HepG2 (cell line): ENCODE measurements at regions not wholly inside any gene's neighbourhood (a gene's known extent, or its start where the extent isn't known, plus 50 kb on each side); places are given as distances from the start of the nearest gene placed in this dataset.

Source experiments
- ATAC-seq: fragments of 200-7000 bp; cut with Tn5 transposase; 3 replicates; pipeline ENCODE4 v1.9.1; 2020; ENCODE audit warnings: mild to moderate bottlenecking, moderate library complexity
- BruUV-seq: library from RNA; stranded (reverse); fragments of 400-500 nt; replicated peaks from 2 replicates; lab custom pipeline; 2021; lab: Mats Ljungman, UMichigan
- CTCF ChIA-PET: fragments of 300-600 bp; formaldehyde crosslinking; extraction: SDS; loops from one replicate; lab custom pipeline; 2021; ENCODE audit warnings: low total read pairs, inconsistent platforms, low intra/inter-chr PET ratio; lab: Yijun Ruan, JAX
- POLR2A ChIA-PET: fragments of 350-600 bp; sonication (Branson Sonifier 250); formaldehyde crosslinking; loops from one replicate; lab custom pipeline; 2020; ENCODE audit warnings: antibody characterized with exemption, inconsistent platforms; lab: Yijun Ruan, JAX
- DNase-seq: peaks from one replicate; pipeline ENCODE4 v3.0.0-alpha.2; 2015; ENCODE audit warnings: low spot score
- FAIRE-seq: peaks from 3 replicates; lab custom pipeline; 2011; peaks lifted over from hg19 to GRCh38; lab: Jason Lieb, UNC
- H2AFZ ChIP-seq: one replicate; pipeline ENCODE4 v1.6.1; 2011; ENCODE audit warnings: low read length, inconsistent platforms
- H3K27ac ChIP-seq: fragments of 300-600 bp; 3 replicates; pipeline ENCODE4 v1.8.0; 2011; ENCODE audit warnings: mixed run types, mild to moderate bottlenecking, mixed read lengths, low read length, inconsistent platforms; ENCODE audit not compliant: insufficient read depth; ENCODE audit errors: extremely low read length
- H3K27me3 ChIP-seq, 2 experiments: fragments of 200-600 bp in 1 of 2; 2 replicates in 1 of 2; 3 replicates in 1 of 2; pipeline versions ENCODE4 v1.6.0 to v1.8.0; 2011; ENCODE audit warnings: low read length in 2 of 2, mild to moderate bottlenecking in 2 of 2, moderate library complexity in 2 of 2, inconsistent platforms in 1 of 2; ENCODE audit not compliant: insufficient read depth in 2 of 2, control insufficient read depth in 1 of 2
- H3K36me3 ChIP-seq, 2 experiments: fragments of 200-600 bp in 1 of 2; replicated peaks in 1 of 2; 2 replicates in 1 of 2; 3 replicates in 1 of 2; pipeline versions ENCODE4 v1.5.1 to v1.8.0; 2011; ENCODE audit warnings: low read length in 2 of 2, inconsistent platforms in 1 of 2; ENCODE audit not compliant: insufficient read depth in 2 of 2, control insufficient read depth in 1 of 2
- H3K4me1 ChIP-seq: 2 replicates; pipeline ENCODE4 v1.5.1; 2012; ENCODE audit warnings: low read length, inconsistent platforms; ENCODE audit not compliant: insufficient read depth
- H3K4me2 ChIP-seq: 2 replicates; pipeline ENCODE4 v1.6.0; 2011; ENCODE audit warnings: low read depth, low read length, inconsistent platforms
- H3K4me3 ChIP-seq, 3 experiments: fragments of 200-600 bp in 1 of 3; sonication (generic), shearing (Covaris generic) in 1 of 3; replicated peaks in 1 of 3; 2 replicates each; pipeline ENCODE4 v1.5.1; 2011 to 2016; ENCODE audit warnings: low read length in 3 of 3, inconsistent platforms in 2 of 3, low read depth in 2 of 3, mild to moderate bottlenecking in 2 of 3, control low read depth in 1 of 3, mixed read lengths in 1 of 3; ENCODE audit not compliant: insufficient read depth in 1 of 3
- H3K79me2 ChIP-seq: one replicate; pipeline ENCODE4 v1.6.1; 2011; ENCODE audit warnings: low read length, inconsistent platforms; ENCODE audit not compliant: insufficient read depth
- H3K9ac ChIP-seq: 2 replicates; pipeline ENCODE4 v1.6.0; 2011; ENCODE audit warnings: mild to moderate bottlenecking, low read depth, low read length, inconsistent platforms; ENCODE audit not compliant: insufficient read depth
- H3K9me3 ChIP-seq: 2 replicates; pipeline ENCODE4 v1.5.1; 2012; ENCODE audit warnings: mild to moderate bottlenecking, low read length
- H4K20me1 ChIP-seq: 2 replicates; pipeline ENCODE4 v1.6.0; 2011; ENCODE audit warnings: inconsistent platforms, mild to moderate bottlenecking, low read length, moderate library complexity; ENCODE audit not compliant: insufficient read depth
- ARHGAP35 ChIP-seq: sonication (generic); formaldehyde crosslinking; IDR thresholded peaks from 2 replicates; pipeline ENCODE4 v1.9.0; 2022; ENCODE audit warnings: mild to moderate bottlenecking, inconsistent platforms, moderate library complexity, missing genetic modification reagents, borderline replicate concordance
- GRHL1 ChIP-seq: sonication (generic); formaldehyde crosslinking; conservative IDR thresholded peaks from 2 replicates; pipeline ENCODE4 v1.8.0; 2022; ENCODE audit warnings: missing genetic modification reagents
- HOXD1 ChIP-seq: sonication (generic); formaldehyde crosslinking; IDR thresholded peaks from 2 replicates; pipeline ENCODE4 v1.5.0; 2020; ENCODE audit warnings: missing genetic modification reagents
- PRDM4 ChIP-seq: sonication (generic); formaldehyde crosslinking; IDR thresholded peaks from 2 replicates; pipeline ENCODE4 v1.9.0; 2021; ENCODE audit warnings: missing genetic modification reagents, borderline replicate concordance
- SP5 ChIP-seq: IDR thresholded peaks from 2 replicates; pipeline ENCODE4 v1.6.1; 2016; ENCODE audit warnings: low read depth, borderline replicate concordance
- TOE1 ChIP-seq: sonication (generic); formaldehyde crosslinking; IDR thresholded peaks from 2 replicates; pipeline ENCODE4 v1.4.0; 2020; ENCODE audit warnings: mild to moderate bottlenecking, missing genetic modification reagents
- USF2 ChIP-seq, 2 experiments: sonication (generic) in 1 of 2; formaldehyde crosslinking in 1 of 2; IDR thresholded peaks; 2 replicates each; pipeline versions ENCODE4 v1.5.1 to v1.6.1; 2011 to 2020; ENCODE audit warnings: borderline replicate concordance in 1 of 2, low read depth in 1 of 2, low read length in 1 of 2, mild to moderate bottlenecking in 1 of 2, missing genetic modification reagents in 1 of 2, moderate library complexity in 1 of 2
- ZNF430 ChIP-seq: sonication (generic); formaldehyde crosslinking; IDR thresholded peaks from 2 replicates; pipeline ENCODE4 v1.9.0; 2021; ENCODE audit warnings: mild to moderate bottlenecking, missing genetic modification reagents
- ZNF687 ChIP-seq: sonication (generic); formaldehyde crosslinking; IDR thresholded peaks from 2 replicates; pipeline ENCODE4 v1.5.1; 2020; ENCODE audit warnings: mild to moderate bottlenecking, missing genetic modification reagents, moderate library complexity
- ZXDC ChIP-seq: sonication (generic); formaldehyde crosslinking; IDR thresholded peaks from 2 replicates; pipeline ENCODE4 v1.5.0; 2020; ENCODE audit warnings: mild to moderate bottlenecking, missing genetic modification reagents
- WGBS: methylation state at CpG from one replicate; pipeline ENCODE4 v1.1.6; 2017; ENCODE audit warnings: low lambda C conversion rate; 5-methylcytosine and 5-hydroxymethylcytosine counted together
- in situ Hi-C: cut with HindIII; loops from 2 replicates; pipeline ENCODE4 v1.10.0; 2017; ENCODE audit warnings: low pct_unique_long_range_greater_than_20kb; ENCODE audit not compliant: extremely low pct_ligation_motif_present
- intact Hi-C: fragments of 100-400 bp; cut with micrococcal nuclease; formaldehyde crosslinking; loops from one replicate; pipeline ENCODE4 v1.10.0; 2022; ENCODE audit not compliant: unreplicated experiment

- 0% methylated on average over 1 of the region's 1 CpG for whole genome bisulfite sequencing
- Histone ChIP-seq H3K79me2 (no peaks in the 10 kb centered on the region), H3K4me2 (no peak overlapping the region), H3K4me1 (no peaks in the 10 kb centered on the region), H3K27ac (no peak overlapping the region), H3K9me3 (no peaks in the 10 kb centered on the region), H2AFZ (no peak overlapping the region), H3K4me3 (no peak overlapping the region), H3K36me3 (no peaks in the 10 kb centered on the region), H4K20me1 (no peaks in the 10 kb centered on the region), H3K9ac (no peak overlapping the region), H3K27me3 (no peaks in the 10 kb centered on the region; a peak in 1 of 5 replicates)
- no peak for DNase-seq
- ChIA-PET POLR2A (no interaction called here), CTCF (no interaction called here)
- no peak for FAIRE-seq
- in situ Hi-C loops = no loop called here
- intact Hi-C loops = no loop called here
- BruUV-seq = no TSS peak
- ATAC-seq = no peak
- TF ChIP-seq GRHL1 (CRISPR knock-in tag) (no peak), ZNF430 (CRISPR knock-in tag) (no peak), PRDM4 (CRISPR knock-in tag) (no peak), ARHGAP35 (CRISPR knock-in tag) (no peak), ZXDC (CRISPR knock-in tag) (no peak), TOE1 (CRISPR knock-in tag) (no peak), USF2 (IDR thresholded peaks at IDR 0.05; ENCODE audit: low read depth, low read length) (no peak), USF2 (CRISPR knock-in tag; IDR thresholded peaks at IDR 0.05; ENCODE audit: borderline replicate concordance) (no peak), HOXD1 (no peak), ZNF687 (CRISPR knock-in tag) (no peak), SP5 (no peak)
These were observed 177.8 kb upstream of the PLPP4 start for GRCh38 chr10:120279196-120279595.
